Inflammatory macrophage treated with lipopolysaccharide for 4 hours (primary cell): ENCODE measurements at regions not wholly inside any gene's neighbourhood (a gene's known extent, or its start where the extent isn't known, plus 50 kb on each side); places are given as distances from the start of the nearest gene placed in this dataset.
"Not testable (repeated sequence)": the region's sequence is repeated elsewhere in the genome, so short reads cannot be mapped to it uniquely, and the experiment has no call there.

ENCODE experiments used
- DNase-seq: peaks from one replicate; pipeline ENCODE4 v3.0.0-alpha.2; 2020

- no peak for DNase-seq
These were observed 776.2 kb downstream of the RNF144A start for GRCh38 chr2:7693246-7694075.

GRCh38 chr2:7694076-7694985, 777.1 kb downstream of the RNF144A start:
- DNase-seq = no peak

GRCh38 chr2:7696556-7696955, 779.3 kb downstream of the RNF144A start:
- DNase-seq = not testable (repeated sequence)

GRCh38 chr2:7697052-7697451, 779.8 kb downstream of the RNF144A start:
- no peak for DNase-seq

GRCh38 chr2:7701791-7702190, 784.6 kb downstream of the RNF144A start:
- no peak for DNase-seq

- no peak for DNase-seq
These were observed 785.8 kb downstream of the RNF144A start for GRCh38 chr2:7703048-7703447.

GRCh38 chr2:7703543-7704144, 786.4 kb downstream of the RNF144A start:
- DNase-seq = no peak

GRCh38 chr2:7704296-7704865, 787.2 kb downstream of the RNF144A start:
- no peak for DNase-seq

GRCh38 chr2:7706791-7707190, 789.6 kb downstream of the RNF144A start:
- DNase-seq = no peak

- DNase-seq = no peak
These were observed 790.5 kb downstream of the RNF144A start for GRCh38 chr2:7707723-7708122.

GRCh38 chr2:7709907-7710306, 792.7 kb downstream of the RNF144A start:
- DNase-seq = no peak

GRCh38 chr2:7711167-7711566, 794.0 kb downstream of the RNF144A start:
- no peak for DNase-seq

GRCh38 chr2:7719876-7720275, 802.7 kb downstream of the RNF144A start:
- peak; percentile 39 for DNase-seq

- no peak for DNase-seq
These were observed 804.3 kb downstream of the RNF144A start for GRCh38 chr2:7721413-7721995.

- no peak for DNase-seq
These were observed 805.1 kb downstream of the RNF144A start for GRCh38 chr2:7722212-7722910.

GRCh38 chr2:7724336-7724735, 807.1 kb downstream of the RNF144A start:
- DNase-seq = no peak

GRCh38 chr2:7725171-7725849, 808.1 kb downstream of the RNF144A start:
- DNase-seq = peak; percentile 25

GRCh38 chr2:7725850-7726242, 808.6 kb downstream of the RNF144A start:
- DNase-seq = no peak

GRCh38 chr2:7726989-7727388, 809.8 kb downstream of the RNF144A start:
- DNase-seq = no peak

- no peak for DNase-seq
These were observed 811.2 kb downstream of the RNF144A start for GRCh38 chr2:7728388-7728787.

GRCh38 chr2:7730449-7730848, 813.2 kb downstream of the RNF144A start:
- DNase-seq = no peak
